ENCODE measurements at regions not wholly inside any gene's neighbourhood (a gene's known extent, or its start where the extent isn't known, plus 50 kb on each side); places are given as distances from the start of the nearest gene placed in this dataset.
A peak's percentile ranks its signal among the peaks of the same experiment; 100 is the strongest.

- Histone ChIP-seq H3K4me1 (peaks cover 0 to 21% of the 10 kb centered on the region in 2 donors), H3K36me3 (no peaks in the 10 kb centered on the region), H3K27me3 (no peaks in the 10 kb centered on the region), H3K4me3 (no peak overlapping the region), H3K9me3 (no peaks in the 10 kb centered on the region), H3K27ac (no peak overlapping the region)
- ATAC-seq (no peak), DNase-seq (no peak)
- intact Hi-C loops (cut with DNase I): no loop called here
- TF ChIP-seq CTCF (IDR thresholded peaks at IDR 0.05): no peak
Observed at GRCh38 chr2:181250691-181251090, 206.5 kb upstream of the ITGA4 start.

DNA sequence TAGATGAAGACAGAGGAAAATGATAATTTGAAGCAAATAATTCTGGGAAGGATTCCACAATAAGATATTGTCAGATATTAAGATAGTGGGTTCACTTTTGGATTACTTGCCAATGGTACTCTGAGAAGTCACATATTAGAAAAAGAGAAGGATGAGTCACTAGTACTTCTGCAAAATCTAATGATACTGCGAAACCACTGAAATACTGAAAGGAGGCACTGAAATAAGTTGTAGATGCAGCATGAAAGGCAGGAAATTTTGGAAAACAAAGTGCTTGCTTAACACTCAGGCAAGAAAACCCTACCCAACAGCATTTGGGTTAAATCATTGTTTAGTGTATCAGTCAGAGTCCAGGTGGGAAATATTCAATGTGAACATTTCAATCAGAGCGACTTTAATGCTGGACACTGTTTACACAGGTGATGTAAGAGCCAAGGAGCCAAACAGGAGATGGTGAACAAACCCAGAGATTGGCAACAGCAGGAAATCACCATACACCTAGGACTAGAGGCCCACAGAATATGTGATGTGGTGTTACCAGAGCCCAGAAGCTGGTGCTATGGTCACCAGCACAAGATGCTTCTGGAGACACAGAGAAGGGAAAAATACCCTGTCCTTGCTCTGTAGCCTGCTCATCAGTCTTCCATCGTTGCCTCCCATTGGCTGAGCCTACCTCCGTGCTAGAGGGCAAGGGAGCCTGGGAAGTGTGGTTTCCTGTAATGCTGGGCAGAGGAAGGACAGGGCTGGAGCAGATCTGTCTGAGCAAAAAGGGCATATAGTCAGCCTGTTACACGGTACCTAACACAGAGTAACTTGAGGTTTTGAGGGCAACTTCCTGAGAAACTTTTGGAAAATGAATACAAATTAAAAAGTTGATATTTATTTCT is 204.7 kb upstream of the ITGA4 start:
- DNase-seq (no peak), ATAC-seq (no peak)
- Histone ChIP-seq H3K27ac (peak overlapping the region in 1 of 2 donors; percentile 16), H3K36me3 (no peaks in the 10 kb centered on the region), H3K9me3 (no peaks in the 10 kb centered on the region), H3K27me3 (no peaks in the 10 kb centered on the region), H3K4me1 (peaks cover 0 to 21% of the 10 kb centered on the region in 2 donors), H3K4me3 (no peak overlapping the region)
- intact Hi-C loops (cut with DNase I): no loop called here
- no peak for TF ChIP-seq CTCF (IDR thresholded peaks at IDR 0.05)

- no peak for ATAC-seq
Observed at GRCh38 chr2:181253438-181253837, 203.7 kb upstream of the ITGA4 start.

DNA sequence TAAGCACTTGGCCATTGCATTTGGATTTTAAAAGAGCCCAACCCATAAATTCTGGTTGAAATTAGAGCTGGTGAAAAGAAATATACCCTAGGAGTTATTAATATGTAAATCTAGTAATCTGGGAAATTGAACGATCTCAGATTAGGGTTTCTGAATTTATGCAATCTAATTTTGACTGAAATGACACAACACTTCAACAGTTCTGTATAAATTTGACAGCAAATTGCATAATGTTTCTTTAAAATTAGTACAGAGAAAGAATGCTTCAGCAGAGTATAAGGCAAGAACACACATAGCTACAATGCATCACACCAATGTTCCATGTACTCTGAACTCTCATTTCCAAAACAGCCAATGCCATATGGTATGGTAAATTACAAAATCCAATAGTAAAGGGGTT is 201.5 kb upstream of the ITGA4 start:
- ATAC-seq: no peak
- H3K27me3 ChIP-seq: no peaks in the 10 kb centered on the region
- no peak overlapping the region for H3K27ac ChIP-seq
- H3K9me3 ChIP-seq: no peaks in the 10 kb centered on the region
- H3K36me3 ChIP-seq: no peaks in the 10 kb centered on the region
- no peak for TF ChIP-seq CTCF (IDR thresholded peaks at IDR 0.05)
- no peak for DNase-seq
- intact Hi-C loops (cut with DNase I): no loop called here
- H3K4me3 ChIP-seq: no peak overlapping the region
- H3K4me1 ChIP-seq: peaks cover 0 to 21% of the 10 kb centered on the region in 2 donors

More at GRCh38 chr2:181253438-181253837, 203.7 kb upstream of the ITGA4 start:
- peaks cover 0 to 21% of the 10 kb centered on the region in 2 donors for H3K4me1 ChIP-seq
- H3K9me3 ChIP-seq: no peaks in the 10 kb centered on the region
- intact Hi-C loops (cut with DNase I): no loop called here
- H3K27me3 ChIP-seq: no peaks in the 10 kb centered on the region
- no peak for DNase-seq
- no peak for TF ChIP-seq CTCF (IDR thresholded peaks at IDR 0.05)
- no peak overlapping the region for H3K4me3 ChIP-seq
- no peak overlapping the region for H3K27ac ChIP-seq
- H3K36me3 ChIP-seq: no peaks in the 10 kb centered on the region

GRCh38 chr2:181258720-181259119 is 198.5 kb upstream of the ITGA4 start:
- DNase-seq (no peak), ATAC-seq (no peak)
- no peaks in the 10 kb centered on the region for H3K4me1 ChIP-seq
- H3K27ac ChIP-seq: no peak overlapping the region
- TF ChIP-seq CTCF (IDR thresholded peaks at IDR 0.05): no peak
- no peaks in the 10 kb centered on the region for H3K36me3 ChIP-seq
- intact Hi-C loops (cut with DNase I): no loop called here
- H3K4me3 ChIP-seq: no peak overlapping the region
- no peaks in the 10 kb centered on the region for H3K9me3 ChIP-seq
- no peaks in the 10 kb centered on the region for H3K27me3 ChIP-seq
